HL-60 (cell line): ENCODE measurements at regions not wholly inside any gene's neighbourhood (a gene's known extent, or its start where the extent isn't known, plus 50 kb on each side); places are given as distances from the start of the nearest gene placed in this dataset.

Experiments used
- CTCF ChIP-seq: IDR thresholded peaks from one replicate; pipeline ENCODE4 v1.5.1; 2011; ENCODE audit warnings: low read length, control low read depth, inconsistent platforms; ENCODE audit not compliant: insufficient read depth
- GABPA ChIP-seq: IDR thresholded peaks from 2 replicates; pipeline ENCODE4 v1.6.1; 2012; ENCODE audit warnings: low read depth
- POLR2AphosphoS5 ChIP-seq: IDR thresholded peaks from 2 replicates; pipeline ENCODE4 v1.6.1; 2012; ENCODE audit warnings: low read depth
- REST ChIP-seq: IDR thresholded peaks from 2 replicates; pipeline ENCODE4 v1.6.1; 2012; ENCODE audit warnings: low read depth; ENCODE audit not compliant: insufficient replicate concordance
- SPI1 ChIP-seq: IDR thresholded peaks from 2 replicates; pipeline ENCODE4 v1.6.1; 2012; ENCODE audit warnings: low read depth, mild to moderate bottlenecking, borderline replicate concordance

GRCh38 chr13:108419768-108420167 is 150.2 kb downstream of the TNFSF13B start:
- no peak for TF ChIP-seq CTCF
- no peak for TF ChIP-seq POLR2AphosphoS5
- TF ChIP-seq SPI1, result peak; percentile 72
- no peak for TF ChIP-seq REST
- TF ChIP-seq GABPA, result no peak
